GM19023 (cell line): ENCODE measurements at regions not wholly inside any gene's neighbourhood (a gene's known extent, or its start where the extent isn't known, plus 50 kb on each side); places are given as distances from the start of the nearest gene placed in this dataset.

Experiments
- ATAC-seq: cut with Tn5 transposase; IDR thresholded peaks from one replicate; pipeline ENCODE4 v1.9.1; 2021; ENCODE audit warnings: mild to moderate bottlenecking, moderate library complexity; ENCODE audit not compliant: unreplicated experiment

DNA sequence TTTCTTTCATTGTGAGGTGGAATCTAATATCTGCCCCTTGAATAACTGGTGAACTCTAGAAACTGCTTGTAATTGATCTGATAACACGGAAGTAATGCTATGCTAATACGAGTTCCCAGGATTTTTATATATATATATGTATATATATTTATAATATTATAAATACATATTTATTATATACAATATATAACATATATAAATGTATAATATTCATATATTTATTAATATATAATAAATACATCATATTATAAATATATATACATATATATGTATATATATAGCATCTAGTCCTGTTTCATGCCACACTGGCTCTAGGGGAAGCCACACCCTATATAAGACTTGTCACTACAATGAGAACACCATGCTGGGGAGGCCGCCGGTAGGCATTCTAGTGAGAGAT is 156.7 kb upstream of the CDH19 start:
- ATAC-seq: no peak

DNA sequence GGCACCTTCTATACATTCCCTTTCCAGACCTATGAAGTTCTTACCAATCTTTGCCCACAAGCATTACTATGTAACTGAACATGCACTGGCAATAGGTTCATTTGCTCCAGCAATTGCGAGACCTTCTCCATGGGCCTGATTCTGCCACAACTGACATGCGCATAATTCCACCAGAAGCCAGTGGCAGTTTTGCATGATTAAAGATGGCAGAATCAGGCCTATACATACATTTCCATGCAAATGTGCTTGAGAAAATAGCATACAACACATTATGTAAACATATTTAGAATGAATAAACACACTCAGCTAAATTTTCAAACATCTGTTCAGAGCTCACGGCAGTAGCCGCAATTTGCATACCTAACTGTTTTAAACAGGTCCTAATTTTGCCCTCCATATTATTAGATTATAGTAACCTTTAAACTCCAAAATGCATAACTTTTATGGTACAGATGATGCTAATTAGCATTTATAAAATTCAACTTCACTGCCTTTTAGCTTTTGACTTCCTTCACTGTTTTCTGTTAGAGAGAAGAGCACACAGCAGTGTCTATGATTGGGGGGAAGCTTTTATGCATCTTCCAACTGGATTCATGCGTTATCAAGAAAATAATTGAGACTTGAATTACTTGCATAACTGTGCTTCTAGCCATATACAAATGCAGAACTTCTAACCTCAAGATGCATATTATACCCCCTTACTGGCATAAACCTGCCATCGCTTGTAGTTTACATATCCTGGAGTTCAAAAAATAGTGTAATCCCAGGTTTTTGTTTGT is 155.3 kb upstream of the CDH19 start:
- ATAC-seq: no peak

DNA sequence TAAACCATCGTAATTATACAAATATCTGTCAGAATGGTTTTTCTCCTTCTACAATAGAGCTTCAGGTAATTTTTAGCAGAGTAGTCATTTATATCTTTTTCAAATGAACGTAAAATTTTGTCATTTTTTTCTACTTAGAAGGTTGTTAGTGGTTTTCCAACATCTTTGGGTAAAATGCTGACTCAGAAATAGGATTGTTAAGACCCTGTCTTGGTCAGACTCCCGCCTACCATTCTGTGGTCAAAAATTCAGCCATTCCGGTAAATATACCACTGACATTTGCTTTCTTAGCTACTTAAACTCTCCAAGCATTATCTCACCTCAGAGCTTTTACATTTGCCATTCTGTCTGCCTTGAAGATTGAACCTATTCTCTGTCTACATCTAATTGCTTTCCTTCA is 154.1 kb upstream of the CDH19 start:
- ATAC-seq: no peak

DNA sequence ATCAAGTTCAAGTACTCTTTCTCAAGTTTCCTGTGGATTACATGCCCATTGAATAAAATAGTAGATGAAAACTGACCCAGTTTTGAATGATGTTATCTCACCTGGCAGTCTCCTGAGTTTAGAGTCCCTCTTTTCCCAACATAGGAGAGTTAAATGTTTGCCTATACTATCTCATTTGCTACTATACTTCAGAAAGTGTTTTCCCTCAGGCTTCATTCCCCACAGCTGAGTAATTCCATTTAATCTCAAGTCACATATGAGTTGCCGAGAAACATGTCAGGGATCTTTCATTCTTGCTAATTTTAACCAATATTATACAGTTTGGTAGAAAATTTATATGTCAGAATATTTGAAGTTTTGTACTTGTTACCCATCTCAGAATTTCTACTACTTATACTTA is 150.4 kb upstream of the CDH19 start:
- no peak for ATAC-seq

DNA sequence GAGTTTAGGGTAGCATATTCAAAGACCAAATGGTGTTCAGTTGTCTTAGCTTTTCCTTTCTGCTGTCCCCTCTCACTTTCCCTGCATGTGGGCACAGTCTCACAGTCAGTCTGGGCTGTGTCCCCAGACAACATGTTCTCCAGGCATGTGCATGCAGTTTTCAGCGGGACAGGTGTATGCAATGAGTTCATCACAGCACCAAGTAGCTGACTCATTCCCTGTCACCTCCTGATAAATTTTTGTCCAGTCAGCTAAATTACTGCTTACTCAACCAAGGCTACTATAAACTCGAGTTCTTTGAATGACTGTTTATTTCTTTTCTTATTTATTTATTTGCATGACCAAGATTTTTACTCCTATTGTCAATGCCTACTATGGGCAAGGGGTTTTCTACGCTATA is 148.8 kb upstream of the CDH19 start:
- no peak for ATAC-seq

DNA sequence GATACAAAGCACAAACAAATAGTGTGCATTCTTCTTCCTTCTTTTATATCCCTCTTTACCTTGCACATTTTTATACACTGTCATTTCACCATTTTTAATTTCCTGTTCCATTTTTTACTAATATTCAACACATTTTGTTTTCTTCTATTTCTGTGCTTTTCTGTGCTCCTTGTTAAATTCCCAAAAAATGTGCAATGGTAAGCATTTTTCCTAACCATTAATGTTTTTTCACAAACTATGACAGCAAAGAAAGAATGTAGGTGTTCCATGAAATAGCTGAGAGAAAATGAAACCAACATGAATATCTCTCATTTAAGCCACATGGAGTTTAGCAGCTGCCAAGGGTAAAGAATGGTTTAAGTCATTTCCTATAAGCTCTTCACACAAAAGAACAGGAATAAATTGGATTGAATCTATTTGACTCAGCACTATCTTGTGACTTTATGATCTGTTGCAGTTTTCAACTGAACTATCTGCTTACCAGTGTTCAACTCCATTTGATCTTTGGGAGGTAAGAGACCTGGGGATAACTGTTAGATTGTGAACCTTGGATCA is 145.7 kb upstream of the CDH19 start:
- no peak for ATAC-seq

DNA sequence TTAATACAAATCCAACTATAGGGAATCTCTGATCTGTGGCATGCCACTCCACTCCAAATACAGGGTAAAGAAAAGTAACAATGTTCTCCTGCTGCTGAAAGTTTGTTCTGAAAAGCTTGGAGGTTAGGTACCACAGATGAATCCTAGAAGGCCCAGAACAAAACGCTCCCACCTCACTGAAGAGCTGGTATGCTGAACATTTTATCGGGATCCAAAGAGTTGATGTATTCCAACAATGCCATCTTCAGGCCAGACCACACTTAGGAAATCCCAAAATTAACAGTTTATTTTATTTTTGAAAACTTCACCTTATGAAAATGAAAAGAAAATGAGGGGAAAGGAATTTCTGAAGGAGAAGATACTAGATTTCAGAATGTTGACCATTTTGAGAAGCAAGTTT is 145.1 kb upstream of the CDH19 start:
- ATAC-seq: no peak

DNA sequence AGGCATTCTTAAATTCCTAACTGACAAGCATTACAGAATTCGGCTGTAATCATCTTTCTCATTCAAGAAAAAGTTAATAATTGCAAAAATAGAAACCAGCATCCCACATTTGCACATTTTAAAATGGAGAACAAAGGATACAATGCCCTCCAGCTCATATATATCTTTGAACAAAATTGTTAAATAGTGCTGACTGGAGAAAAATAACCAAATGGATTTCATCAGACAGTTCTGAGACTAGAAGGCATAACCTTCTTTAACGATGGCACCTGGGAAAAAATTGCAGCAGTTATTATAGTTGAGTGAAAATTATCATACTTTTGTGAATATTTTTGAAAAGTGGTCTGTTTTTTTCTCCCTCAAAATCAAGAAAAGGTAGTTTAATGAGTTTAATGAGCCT is 138.9 kb upstream of the CDH19 start:
- ATAC-seq: no peak

DNA sequence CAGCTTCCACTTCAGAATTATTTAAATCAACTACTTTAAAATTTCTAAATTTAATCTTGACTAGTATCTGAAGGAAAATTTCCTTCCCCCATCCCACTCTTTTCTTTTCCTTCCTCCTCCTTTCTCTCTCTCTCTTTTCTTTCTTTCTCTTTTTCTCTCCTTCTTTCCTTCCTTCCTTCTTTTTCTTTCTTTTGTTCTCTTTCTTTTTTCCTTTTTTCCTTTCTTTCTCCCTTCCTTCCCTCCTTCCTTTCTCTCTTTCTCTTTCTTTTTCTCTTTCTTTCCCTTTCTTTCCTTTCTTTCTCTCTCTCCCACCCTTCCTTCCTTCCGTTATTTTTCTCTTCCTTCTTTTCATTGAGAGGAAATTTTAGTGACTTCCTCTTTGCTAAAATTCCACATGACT is 132.0 kb upstream of the CDH19 start:
- ATAC-seq: no peak

DNA sequence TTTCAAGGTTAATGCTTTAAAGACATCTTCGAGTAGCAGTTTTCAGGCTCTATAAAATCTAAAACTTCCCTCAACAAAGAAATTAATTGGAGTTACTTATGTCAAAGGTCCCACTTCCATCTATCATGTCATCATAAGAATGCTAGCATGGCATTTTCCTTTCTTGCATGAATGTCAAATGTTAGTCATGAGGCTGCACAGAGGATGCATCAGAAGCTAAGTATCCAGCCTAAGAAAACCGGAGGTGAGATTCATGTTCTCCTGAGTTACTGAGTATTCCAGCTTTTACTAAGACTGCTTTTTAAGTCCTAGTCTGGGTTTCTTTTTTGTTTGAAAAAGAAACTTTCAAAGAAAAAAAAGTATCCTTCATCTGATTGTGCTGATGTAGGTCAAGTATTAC is 130.6 kb upstream of the CDH19 start:
- no peak for ATAC-seq

DNA sequence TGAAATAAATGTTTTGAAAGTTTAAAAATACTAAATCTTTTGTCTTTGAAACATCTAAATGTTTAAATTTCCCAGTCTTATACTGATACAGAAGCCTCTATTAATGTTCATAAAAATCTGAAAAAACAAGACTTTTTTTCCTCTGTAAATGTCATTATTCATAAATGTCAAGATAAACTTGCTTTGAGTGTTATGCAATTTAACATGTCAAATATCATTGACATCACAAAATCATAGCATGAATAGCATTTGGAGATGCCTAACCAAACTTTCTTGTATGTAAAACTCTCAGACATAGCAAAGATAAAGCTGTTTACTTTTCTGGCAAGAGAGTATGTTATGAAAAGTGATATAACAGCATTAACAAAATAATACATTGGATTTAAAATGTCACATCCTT is 128.0 kb upstream of the CDH19 start:
- no peak for ATAC-seq

DNA sequence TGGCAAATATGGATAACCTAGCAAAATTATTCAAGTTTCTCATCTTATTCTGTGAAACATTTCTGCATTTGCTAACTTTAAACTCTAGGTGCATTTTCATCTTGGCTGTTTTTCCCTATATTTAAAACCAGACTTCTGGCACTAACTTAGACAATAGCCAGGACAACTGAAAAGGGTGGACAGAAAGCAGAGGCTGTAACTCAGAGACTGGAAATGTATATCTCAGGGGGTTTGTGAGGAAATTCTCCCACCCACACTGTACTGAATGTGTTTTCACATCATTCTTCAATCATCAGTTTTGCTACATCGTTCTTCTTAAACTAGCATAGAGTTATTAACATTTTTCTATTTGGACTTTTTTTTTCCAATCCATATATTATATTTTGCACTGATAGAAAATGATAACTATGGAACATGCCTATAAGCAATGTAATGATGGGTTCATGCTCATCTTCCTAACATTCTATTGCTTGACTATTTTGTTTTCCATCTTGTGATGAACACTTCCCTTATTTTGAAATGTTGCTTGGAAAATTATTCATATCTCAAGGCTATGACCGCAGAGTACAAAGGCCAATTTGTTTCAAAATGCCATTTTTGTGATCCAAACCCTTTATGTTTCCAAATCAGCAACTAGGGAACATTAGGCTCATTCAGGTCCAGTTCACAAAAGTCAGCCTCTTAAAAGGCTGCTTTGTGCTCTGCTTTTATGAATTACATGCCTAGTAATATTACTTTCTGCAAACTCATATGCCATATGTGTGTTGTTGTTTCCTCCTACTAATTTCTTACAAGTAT is 125.8 kb upstream of the CDH19 start:
- no peak for ATAC-seq

DNA sequence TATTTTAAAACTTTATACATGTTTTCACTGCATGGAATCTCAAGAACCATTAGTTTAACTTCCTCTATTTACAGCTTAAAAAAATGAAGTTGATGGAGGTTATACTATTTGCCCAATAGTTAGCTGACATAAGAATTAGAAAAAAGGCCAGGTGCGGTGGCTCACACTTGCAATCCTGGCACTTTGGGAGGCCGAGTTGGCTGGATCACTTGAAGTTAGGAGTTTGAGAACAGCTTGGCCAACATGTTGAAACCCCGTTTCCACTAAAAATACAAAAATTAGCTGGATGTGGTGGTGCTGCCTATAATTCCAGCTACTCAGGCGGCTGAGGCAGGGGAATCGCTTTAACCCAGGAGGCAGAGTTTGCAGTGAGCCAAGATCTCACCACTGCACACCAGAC is 125.1 kb upstream of the CDH19 start:
- no peak for ATAC-seq

DNA sequence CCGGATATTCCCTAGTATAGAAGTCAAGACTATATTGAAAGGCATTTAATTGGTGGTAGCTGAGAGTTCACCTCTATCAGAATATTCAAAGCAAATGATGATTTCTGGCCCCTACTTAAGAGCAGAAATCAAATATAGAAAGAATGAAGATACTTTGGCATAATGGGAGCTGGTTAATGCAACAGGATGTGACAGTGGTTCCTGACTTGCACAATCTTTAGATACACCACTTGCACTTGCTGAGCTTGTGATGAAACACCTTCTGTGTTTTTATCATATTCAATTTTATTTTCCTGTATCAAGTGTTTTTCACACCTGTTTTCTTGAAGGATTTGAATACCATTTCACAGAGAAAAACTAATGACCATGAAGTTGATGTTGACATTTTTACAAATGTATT is 124.1 kb upstream of the CDH19 start:
- ATAC-seq: no peak

DNA sequence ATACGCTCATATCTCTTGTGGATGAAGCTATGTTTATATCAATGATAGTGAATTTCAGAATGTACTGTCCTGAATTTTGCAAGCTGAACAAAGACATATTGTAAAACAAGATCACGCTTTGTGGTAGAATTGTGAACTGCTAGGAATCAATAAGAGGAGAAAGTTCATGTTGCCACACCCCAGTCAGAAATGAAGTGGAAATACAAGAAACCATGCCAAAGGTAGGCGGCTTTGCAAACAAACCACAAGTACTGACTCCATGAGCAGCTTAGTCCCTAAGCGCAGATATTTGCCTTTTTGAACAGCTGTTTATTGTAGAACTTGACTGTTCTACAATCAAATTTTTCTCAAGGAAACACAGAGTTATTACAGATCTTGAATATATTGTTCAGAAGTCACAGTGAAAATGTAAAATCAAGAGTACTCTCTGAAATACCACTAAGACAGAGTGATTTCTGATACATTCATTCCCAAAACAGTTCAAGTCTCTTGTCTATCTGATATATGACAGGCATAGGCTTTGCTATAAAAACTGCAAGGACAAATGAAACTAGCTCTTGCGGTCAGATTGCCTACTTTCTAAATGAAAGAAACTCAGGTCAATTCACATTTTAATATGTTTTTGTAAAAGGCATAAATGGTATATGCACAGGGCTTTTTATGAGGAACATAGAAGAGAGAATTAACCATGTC is 120.9 kb upstream of the CDH19 start:
- no peak for ATAC-seq

DNA sequence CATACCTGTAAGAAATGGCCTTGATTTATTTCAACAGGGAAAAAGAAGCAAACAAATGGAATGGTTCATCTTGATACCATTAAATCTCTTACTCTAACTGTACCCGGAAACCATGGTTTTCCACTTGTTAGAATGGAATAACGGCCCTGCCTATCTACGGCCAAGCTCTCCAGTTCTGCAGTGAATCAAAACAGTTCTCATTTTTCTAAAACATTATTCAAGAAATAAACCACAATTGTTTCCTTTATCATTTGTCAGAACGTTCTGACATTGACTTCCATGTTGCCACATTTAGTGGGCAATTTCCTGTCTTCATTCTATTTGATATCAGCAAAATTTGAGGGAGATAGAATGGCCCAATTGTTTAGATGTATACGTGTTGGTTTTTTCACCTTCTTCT is 118.8 kb upstream of the CDH19 start:
- ATAC-seq: no peak

DNA sequence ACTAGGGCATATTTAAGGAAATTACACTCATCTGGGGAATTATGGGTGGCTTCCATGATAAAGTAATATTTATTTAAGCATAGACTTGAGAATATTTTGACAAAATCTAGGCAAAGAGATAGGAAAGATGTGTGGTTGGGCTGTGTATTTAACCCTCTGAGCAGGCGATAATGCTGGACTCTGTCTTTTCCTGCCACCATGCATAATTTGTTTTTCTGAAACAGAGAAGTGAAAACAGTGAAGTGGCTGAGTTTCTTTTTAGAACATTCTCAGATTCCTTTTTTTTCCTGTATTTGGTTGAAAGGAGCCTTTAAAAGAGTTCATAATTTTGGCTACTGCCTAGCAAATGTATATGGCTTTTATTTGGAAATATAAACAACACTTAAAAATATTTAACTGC is 104.8 kb upstream of the CDH19 start:
- ATAC-seq: no peak

DNA sequence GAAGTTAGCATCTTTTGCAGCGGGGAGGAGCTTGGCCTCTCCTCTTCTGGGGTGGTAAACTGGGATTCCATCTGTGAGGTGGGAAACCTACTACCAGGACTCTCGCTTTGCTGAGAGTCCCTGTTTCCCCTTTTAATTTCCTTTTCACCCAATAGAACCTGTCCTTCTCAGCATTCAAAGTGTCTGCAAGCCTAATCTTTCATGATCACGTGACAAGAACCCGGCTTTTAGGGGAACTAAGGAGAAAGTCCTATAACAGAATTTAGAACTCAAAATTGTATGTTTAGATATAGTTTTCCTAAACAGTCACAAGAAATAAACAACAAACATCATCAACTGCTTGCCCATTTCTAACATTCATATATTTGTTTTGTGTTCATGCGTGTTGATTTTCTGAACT is 103.6 kb upstream of the CDH19 start:
- ATAC-seq: no peak

DNA sequence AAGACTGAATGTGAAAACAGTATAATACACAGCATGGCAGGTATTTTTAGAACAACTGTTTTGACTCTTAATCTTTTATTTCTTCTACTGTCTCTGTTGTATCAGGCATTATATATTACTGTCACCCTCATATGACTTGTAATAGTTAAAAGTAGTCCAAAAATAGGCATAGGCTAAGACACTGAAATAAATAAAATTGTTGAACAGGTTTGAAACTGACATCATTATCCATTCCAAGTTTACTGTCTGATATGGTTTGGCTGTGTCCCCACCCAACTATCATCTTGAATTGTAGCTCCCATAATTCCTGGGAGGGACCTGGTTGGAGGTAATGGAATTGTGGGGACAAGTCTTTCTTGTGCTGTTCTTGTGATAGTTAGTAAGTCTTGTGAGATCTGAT is 91.4 kb upstream of the CDH19 start:
- ATAC-seq: no peak

DNA sequence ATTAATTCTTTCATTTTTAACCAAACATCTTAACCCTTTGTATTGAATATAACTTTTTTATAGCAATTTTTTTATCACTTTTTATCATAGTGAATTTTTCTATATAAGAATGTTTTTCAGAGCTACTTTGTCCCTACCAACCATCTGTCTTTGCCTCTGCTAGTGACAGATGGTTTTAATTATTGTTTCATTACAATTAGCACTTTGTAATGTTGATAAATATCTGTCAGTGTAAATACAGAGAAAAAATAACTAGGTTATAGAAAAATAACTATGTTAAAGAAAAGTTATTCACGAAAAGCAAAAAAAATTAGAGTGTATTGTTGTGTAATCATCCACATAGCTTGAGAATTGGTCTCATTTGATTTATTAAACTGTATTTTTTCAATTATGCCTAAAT is 91.0 kb upstream of the CDH19 start:
- ATAC-seq: no peak

DNA sequence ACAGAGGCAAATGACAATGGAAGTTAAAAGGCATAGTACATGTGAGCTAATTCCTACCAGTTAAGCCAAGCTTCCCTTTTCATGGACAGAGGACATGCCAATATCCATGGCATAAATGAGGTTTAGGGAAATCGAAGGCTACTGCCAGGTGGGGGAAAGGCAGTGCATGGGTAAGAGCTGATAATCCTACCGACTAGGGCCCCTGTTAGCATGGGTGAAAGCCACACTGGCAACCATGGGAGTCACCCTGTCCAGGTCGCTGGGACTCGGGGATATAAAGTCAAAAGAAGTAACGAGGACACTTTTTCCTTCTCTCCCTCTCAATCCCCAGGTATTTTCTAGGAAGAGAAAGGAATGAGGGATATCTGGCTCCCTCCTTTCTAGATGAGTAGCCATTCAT is 83.7 kb upstream of the CDH19 start:
- no peak for ATAC-seq

DNA sequence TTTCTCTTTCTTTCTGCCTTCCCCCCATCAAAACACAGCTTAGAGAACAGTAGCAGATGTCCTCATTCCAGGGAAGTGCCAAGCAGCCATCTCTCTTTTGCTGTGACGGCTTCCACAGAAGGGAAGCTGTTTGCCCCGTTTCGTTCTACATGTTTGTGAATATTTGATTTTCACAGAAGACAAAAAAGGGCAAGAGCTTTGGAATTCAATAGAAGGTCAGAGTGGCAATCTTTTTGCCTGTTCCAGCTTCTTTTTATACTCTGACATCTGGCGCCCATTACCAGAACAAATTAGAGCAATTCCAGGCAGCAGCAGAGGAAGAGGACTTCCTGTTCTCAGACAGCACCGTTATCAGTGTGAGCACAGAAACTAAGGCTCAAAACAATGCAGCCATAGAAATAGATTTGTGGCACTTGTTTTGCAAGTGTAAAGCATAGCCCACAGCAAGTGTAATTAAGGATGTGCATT is 79.0 kb upstream of the CDH19 start:
- ATAC-seq: no peak
